ENCODE measurements at regions not wholly inside any gene's neighbourhood (a gene's known extent, or its start where the extent isn't known, plus 50 kb on each side); places are given as distances from the start of the nearest gene placed in this dataset.
"Not testable (repeated sequence)": the region's sequence is repeated elsewhere in the genome, so short reads cannot be mapped to it uniquely, and the experiment has no call there.

DNA sequence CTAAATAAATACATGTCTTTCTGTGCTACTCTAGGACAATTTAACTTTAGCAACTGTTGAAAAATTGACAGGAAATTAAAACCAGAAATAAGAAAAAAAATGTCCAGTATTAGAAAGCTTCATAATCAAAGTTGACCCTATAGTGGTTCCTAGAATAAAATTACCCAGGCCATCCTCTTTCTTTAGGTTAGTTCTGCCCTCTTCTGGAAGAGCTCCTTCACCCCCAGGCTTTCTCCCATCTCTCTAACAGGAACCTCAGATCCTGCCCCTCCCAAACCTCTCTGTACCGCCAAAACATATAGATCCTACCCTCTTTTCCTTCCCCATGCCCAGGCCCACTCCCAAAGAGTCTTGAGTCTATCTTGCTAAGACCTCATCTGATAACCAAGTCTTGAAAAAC is 159.4 kb upstream of the CDK1 start:
- no peak for DNase-seq (ENCODE audit: low read depth in 2 of 2)

DNA sequence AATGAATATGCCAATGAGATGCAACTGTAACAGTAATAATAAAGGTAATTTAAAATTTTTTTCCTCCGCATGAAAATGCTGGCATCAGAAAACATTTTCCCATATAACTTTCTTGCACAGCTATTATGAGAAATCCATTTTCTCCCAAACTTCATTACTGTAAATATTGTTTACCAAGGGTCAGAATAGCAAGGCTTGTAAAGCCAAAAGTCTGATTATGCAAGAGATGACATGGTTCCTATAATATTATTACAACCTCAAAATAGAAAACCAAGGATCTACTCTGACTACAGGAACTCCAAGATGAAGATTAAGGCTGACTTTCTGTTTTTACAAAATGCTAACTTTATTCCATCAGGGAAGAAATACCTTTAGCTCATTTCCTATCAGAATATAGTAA is 162.7 kb upstream of the CDK1 start:
- DNase-seq (ENCODE audit: low read depth in 2 of 2) = no peak

DNA sequence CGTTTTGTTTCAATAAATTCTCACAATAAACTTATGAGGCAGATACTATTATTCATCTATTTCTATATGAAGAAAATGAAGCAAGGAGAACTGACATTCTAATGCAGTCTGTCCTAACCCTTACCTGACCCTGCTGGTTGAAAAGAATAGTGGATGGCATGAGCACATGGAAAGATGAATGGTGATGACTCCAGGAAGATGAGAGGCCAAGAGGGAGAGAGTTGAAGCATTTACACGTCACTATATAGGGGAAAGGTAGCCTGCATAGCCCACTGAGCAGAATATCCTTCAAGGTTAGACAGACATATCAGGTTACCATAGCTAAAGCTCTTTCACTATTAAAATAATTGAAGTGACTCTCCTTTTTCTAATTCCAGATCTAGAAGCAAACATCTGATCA is 163.9 kb upstream of the CDK1 start:
- DNase-seq (ENCODE audit: low read depth in 2 of 2) = no peak

DNA sequence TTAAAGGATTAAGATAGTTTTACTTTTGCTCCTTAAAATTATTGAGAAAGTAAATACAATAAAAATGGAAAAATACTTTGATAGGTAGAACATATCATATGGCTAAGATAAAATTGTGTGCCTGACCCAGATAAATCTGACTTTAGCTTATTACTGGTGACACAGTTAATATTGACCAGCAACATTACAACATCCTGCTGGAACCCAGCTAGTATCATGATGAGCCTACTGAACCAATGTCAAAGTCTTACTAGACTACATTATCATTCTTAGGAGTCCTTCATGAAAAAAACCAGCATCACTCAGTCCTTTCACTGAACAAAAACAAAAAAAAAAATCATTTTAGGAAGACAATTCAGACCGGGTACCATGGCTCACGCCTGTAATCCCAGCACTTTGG is 164.8 kb upstream of the CDK1 start:
- DNase-seq (ENCODE audit: low read depth in 2 of 2) = no peak

DNA sequence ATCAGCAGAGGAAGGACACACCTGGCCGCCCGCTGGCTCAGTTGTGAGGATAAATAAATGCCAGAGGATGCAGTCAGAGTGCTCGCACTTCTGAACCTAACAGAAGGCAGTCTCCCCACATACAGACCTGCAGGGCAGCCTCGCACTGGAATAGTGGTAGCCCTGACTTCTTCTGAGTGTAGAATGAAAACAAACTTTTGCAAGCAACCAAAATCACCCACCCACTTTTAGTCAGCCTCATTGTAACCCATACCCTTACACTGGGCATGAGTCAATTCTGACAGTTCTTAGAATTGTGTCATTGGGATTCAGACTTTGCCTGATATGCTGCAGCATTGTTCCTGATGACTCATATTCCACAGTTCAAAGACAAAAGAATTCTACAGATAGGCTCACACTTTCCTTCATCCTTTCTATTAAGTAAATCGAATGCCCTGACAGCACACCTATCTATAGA is 167.0 kb upstream of the CDK1 start:
- no peak for DNase-seq (ENCODE audit: low read depth in 2 of 2)

DNA sequence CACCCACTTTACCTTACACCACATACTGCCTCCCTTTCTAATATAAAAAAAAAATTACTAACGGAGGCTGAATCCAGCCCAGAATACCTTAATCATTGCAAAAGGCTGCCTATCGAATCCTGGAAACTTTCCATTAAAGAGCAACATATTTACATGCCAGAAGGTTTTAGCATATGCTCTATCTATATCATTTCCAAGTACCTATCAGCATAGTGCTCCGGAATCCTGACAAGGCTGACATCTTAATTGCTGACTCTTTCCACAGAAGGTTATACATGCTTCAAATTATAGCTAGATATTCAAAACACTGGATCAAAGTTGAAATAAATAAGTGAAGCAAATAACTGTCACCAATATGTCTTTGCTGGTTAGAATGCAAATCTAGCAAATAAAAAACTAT is 170.9 kb upstream of the CDK1 start:
- no peak for DNase-seq (ENCODE audit: low read depth in 2 of 2)

DNA sequence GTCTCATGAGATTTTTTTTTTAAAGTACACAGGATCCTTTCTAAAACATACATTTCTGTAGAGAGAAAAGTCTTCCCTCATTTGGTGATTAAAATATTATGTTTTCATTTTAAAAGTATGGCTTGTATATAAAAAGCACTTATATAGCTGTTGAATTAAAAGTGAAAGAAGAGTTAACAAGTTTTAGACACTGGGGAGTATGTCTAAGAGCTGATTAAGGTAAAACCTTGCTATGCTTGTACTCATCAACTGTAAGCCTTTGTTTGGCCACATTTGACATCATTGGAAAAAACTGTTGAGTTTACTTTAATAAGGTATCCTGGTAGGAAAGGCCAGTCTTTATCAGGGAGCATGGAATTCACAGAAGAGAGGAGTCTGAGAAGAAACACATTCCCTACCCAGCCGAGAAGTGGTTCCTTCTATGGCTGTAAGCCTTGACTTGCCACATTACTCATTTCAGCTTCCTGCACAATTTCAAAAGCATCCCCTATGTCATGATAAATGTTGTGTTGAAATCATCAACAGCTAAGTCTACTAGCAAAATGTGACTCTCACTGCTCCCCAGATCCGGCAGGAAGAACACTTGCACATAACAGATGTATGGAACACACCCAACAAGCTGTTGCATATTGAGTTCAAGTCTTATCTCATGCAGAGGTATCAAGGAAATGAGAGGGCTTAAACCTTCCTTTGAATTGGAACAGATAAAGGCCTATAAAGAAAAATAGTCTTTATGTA is 171.8 kb upstream of the CDK1 start:
- DNase-seq (ENCODE audit: low read depth in 2 of 2) = no peak

DNA sequence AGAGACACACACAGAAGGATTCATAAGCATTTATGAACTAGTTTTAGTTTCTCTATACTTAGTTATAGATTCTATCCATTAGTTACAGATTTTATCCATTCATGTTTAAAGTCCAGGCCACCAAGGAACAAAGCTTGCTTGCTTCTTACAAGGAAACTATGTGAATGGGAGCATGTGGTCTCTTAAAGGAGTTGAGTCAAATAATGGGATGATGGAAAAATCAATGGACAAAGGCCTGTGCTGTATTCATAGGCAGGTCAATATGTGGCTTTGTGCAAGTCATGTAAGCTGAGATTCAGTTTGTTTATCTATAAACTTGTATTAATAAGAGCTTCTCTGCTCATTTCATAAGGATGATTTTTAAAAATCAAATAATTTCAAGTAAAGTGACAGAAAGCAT is 172.8 kb upstream of the CDK1 start:
- no peak for DNase-seq (ENCODE audit: low read depth in 2 of 2)

DNA sequence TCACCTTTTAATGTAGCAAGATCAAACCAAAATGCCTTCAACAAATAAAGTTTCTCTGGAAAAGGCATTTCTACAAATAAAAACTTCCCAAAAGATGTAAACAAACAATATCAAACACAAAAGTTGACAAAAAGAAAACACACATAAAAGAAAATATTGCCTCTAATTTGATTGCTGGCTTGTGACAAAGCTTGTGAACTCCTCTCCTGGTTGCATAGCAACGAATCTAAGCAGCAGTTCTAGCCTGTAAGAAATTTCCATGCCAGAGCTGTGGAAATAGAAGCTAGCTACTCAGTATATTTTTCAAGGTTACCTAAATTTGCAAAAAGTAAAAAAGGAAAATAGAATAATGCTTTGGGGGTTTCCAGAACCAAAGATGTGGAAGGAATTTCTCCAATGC is 173.9 kb upstream of the CDK1 start:
- no peak for DNase-seq (ENCODE audit: low read depth in 2 of 2)

DNA sequence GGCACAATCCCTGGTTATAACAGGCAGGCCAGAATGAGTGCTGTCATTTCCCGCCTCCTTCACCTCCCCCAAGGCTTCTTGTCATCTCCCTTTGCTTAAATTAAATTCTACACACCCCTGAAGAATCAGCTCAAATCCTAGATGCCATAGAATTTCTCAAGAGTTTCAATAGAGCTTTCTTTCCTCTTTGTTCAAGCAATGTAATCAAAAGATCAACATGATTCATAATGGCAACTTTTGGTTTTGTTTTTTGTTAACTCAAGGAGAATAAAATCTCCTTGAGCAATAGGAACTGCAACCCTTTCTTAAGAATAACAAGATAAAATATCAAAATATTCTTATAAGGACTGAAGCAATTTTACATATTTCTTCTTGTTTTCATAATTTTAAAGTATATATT is 180.8 kb upstream of the CDK1 start:
- DNase-seq (ENCODE audit: low read depth in 2 of 2) = no peak

DNA sequence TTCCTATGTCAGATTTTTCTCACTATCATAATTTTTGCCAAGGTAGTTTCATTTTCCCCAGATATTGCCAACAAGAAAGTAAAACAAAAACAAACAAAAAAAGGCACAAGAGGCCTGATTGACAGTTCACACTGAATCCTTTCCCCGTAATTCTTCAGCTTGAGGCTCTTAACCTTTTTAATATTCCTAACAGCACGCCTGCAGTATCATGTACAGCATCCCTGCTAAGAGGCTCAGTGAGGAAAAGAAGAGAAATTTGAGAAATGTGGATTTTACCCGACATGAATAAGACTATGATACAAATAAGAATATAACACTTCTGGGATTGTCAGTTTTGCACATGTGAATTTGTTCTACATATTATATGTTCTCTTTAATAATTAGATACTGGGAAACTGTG is 182.4 kb upstream of the CDK1 start:
- no peak for DNase-seq (ENCODE audit: low read depth in 2 of 2)

DNA sequence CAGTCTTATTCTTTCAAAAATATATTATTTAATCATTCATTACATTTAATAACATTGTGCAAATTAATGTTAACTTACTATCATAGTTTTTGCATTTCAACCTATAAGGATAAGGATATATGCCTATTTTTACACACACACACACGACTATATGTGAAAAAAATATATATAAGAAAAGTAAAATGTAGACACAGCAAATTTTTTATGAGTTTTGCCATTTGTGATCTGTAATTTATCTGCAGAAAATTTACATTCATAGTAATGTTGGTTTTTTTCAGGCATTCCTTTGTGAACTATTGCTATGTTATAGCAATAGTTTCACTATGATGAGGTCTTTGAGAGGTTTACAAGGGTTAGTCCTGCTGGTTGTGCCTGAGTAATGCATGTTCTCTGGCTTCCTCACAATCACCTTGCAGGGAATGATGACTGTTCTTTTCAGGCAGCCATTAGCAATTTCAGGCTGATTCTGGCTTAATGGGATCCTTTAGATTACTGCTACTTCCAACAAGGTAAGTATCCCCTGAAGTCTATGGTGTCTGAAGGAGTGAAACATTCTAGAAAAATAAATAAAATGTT is 183.7 kb upstream of the CDK1 start:
- no peak for DNase-seq (ENCODE audit: low read depth in 2 of 2)

DNA sequence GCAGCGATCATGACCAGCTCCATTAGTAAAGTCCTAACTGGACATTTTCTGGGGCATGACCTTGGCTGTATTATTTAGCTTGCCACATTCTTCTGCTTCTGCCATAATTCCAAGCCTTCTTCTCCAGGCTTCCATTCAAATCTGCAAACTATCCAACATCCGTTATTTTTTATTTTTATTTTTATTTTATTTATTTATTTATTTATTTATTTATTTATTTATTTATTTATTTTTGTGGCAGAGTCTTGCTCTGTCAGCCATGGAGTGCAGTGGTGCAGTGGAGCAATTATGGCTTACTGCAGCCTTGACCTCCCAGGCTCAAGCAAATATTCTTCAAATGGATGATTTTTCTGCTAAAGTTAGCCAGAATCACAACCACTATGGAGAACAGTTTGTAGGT is 187.2 kb upstream of the CDK1 start:
- DNase-seq (ENCODE audit: low read depth in 2 of 2) = no peak

DNA sequence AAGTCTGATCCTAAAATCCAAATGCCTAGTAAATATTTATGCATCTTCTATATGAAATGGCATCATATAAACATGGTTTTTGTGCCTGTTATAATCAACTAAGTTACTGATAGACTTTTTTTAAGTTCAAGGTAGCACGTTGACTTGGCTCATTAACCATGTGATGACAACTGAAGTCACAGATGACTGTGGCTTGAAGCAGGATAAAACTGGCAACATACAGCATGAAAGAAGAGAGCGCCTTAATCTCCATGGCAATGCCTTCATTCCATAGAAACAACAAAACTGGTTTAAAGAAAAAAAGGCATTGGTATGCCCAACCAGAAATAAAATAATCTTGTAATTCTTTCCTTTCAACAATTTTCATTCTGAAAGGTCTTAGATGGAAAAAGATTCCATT is 188.9 kb upstream of the CDK1 start:
- DNase-seq (ENCODE audit: low read depth in 2 of 2) = no peak

DNA sequence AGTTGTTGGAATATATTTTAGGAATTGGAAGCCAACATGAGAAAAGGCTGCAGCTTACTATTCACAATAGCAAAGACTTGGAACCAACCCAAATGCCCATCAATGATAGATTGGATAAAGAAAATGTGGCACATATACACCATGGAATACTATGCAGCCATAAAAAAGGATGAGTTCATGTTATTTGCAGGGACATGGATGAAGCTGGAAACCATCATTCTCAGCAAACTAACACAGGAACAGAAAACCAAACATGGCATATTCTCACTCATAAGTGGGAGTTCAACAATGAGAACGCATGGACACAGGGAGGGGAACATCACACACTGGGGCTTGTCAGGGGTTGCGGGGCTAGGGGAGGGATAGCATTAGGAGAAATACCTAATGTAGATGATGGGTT is 192.1 kb upstream of the ANK3 start:
- DNase-seq (ENCODE audit: low read depth in 2 of 2) = not testable (repeated sequence)

DNA sequence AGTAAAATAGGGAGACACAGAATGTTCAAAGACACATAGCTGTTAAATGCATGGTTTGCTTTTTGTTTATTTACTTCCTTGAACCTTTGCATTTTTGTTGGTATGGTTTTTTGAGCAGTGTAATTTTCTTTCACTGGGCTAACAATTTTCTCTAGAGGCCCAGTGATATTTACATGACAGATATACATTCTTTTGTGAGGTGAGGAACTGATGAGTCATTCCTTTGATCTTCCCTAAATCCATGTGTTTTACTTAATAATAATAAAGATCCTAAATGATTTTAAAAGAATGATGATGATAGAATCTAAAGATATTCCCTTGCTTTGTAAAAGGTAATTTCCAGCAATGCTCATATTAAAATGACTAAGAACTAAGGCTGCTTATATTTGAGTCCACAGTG is 188.5 kb upstream of the ANK3 start:
- no peak for DNase-seq (ENCODE audit: low read depth in 2 of 2)

DNA sequence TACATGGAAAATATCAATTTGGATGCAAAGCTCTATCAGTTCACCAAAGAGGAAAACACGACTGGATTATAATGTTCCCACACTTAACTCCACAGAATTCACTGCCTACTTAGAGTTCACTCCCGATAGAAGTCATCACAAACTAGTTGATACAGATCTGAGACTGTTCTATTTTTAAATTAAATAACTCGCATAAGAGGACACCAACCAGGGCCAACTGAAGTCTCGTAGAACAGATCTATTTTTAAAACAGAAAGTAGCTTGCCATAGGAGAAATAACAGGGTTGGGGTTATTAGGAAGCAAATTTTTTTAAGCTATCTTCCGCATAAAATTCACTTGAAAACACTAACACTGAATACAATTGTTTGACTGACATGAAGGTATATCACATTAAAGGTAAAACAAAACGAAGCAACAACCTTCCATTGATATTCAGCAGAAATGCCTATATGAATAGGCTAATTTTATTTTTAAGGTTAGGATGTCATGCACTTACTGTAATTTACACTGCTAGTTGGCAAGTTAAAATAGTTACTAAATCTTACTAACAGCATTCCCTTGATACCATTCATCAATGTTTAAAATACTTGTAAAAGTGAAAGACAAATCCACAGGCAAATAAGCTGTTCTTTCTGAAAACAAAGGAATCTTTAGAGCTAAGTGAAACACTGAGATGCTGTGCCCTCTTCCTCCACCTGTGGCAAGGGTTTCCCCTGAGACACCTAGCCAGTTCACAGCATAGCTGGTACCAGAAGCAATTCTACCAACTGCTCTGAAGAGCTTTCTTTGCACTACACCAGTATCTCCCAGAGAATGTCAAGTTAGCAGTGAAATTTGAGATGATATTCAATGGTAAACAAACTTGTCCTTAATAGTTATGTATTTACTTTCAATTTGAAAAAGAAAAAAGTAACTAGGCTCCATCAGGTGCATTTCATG is 186.7 kb upstream of the ANK3 start:
- no peak for DNase-seq (ENCODE audit: low read depth in 2 of 2)

DNA sequence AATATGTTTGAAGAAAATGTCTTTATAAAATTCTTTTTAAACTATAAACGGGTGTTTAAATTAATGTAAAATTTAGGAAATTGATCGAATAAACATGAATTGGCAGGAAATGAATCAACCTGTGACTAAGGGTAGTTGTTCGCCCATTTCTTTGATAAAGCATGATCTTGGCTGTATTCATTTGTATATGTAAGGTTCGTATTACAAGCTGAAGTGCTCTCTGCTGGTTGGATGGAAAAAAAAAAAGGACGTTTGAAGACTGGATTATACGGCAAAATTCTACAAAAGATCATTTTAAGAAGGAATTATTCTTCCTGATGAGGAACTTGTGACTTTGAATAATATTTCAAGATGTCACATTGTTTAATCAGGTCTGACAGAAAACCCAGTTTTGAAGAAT is 185.4 kb upstream of the ANK3 start:
- no peak for DNase-seq (ENCODE audit: low read depth in 2 of 2)

DNA sequence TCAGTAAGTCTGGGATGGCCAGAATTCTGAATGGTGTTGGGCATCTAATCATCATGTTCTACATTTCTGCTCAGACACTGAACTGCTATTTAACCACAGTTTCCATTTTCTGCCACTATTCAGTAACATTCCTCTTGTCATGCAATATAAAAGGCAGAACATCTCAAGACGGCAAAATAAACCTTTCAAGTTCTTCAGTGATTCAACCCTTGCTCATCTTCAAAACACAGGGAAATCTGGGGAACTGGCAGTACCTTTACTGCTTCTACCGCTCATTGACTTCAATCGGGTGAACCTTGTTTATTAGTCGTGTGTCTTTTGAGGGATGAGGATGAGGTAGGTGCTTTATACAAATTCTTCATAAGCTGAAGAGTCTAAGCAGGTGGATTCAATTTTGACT is 184.7 kb upstream of the ANK3 start:
- no peak for DNase-seq (ENCODE audit: low read depth in 2 of 2)

DNA sequence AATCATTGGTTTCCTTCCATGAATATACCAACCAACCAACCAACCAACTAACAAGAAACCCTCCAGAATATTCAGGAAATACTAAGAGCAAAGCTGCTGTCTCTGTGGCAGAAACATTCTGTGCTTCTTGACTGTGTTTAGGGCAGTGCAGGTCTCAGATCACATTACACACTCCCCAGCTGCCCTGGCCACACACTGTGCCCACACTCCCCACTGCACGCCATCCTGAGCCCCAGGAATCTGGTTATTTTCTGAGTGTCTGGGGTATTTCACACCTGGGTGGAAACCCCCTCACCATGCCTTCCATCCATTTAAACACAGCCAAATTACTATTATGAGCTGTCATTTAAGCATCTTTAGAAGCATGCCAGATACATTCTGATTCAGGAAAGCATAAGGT is 183.7 kb upstream of the ANK3 start:
- peak; percentile 17 to 35 for DNase-seq (ENCODE audit: low read depth in 2 of 2)

DNA sequence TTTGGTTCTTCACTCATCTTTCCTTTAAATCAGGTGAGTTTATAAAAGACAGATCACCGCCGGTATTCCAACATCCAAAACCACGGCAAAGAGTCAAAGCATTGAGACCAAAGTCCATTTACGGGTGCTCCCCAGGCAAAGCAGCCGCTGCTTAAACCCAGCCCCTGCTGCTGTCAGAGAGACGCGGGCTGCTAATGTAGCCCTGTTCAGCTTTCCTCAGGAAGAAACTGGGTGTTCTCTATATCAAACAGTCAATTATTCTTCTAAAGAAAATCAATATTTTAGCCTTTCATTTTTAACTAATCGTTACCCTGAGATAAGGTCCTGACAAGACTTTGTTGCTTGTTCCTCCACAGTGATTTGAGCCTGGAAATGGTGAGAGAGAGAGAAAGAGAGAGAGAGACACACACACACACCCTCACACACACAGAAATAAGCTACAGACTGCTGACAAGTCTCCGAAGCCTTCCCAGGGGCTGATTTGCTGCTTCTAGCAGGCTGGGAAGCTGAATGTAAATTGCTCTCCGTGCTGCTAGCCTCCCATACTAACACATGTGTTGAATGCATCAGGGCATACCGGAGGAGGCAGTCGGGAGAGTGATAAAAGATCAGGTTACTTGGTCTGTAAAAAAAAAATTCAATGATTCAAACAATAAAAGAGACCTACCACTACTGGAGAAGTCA is 183.0 kb upstream of the ANK3 start:
- no peak for DNase-seq (ENCODE audit: low read depth in 2 of 2)

DNA sequence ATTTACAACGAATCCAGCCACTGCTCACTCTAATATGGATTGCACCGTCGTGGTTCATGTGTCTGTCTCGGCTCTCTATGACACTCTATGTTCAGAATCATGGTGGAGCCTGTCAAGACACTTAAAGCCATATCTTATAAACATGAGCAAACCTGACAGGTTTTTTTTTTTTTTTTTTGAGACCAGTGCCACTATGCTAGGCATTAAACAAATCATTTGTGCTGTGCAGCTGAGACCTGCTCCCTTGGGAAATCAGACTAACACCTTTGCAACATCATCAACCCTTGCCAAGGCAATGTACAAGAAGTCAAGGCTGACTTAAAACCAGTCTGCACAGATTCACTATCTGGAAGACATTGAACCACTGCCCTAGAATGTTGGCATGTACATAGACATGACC is 181.2 kb upstream of the ANK3 start:
- no peak for DNase-seq (ENCODE audit: low read depth in 2 of 2)

Measured in stimulated activated CD8-positive, alpha-beta memory T cell treated with anti-CD3 and anti-CD28 coated beads, Interleukin-7, amount 100 ng/mL, for 4 hours (primary cell).